GM06990 (cell line): ENCODE measurements at regions not wholly inside any gene's neighbourhood (a gene's known extent, or its start where the extent isn't known, plus 50 kb on each side); places are given as distances from the start of the nearest gene placed in this dataset.

Source experiments
- DNase-seq: peaks from one replicate; pipeline ENCODE4 v3.0.0-alpha.2; 2011; ENCODE audit not compliant: insufficient read length; ENCODE audit errors: extremely low read depth
- H3K27me3 ChIP-seq: replicated peaks from 2 replicates; pipeline ENCODE4 v1.6.0; 2011; ENCODE audit warnings: low read length; ENCODE audit not compliant: control insufficient read depth, insufficient read depth
- H3K36me3 ChIP-seq: 2 replicates; pipeline ENCODE4 v1.5.1; 2011; ENCODE audit warnings: low read length; ENCODE audit not compliant: control insufficient read depth, insufficient read depth
- H3K4me3 ChIP-seq: replicated peaks from 2 replicates; pipeline ENCODE4 v1.5.1; 2011; ENCODE audit warnings: low read depth, mild to moderate bottlenecking, control low read depth, low read length
- CTCF ChIP-seq: IDR thresholded peaks from 2 replicates; pipeline ENCODE4 v1.5.1; 2011; ENCODE audit warnings: low read length, control low read depth, mild to moderate bottlenecking, inconsistent platforms; ENCODE audit not compliant: insufficient read depth, poor library complexity, severe bottlenecking

GRCh38 chr15:53833134-53833624 lies 73.7 kb upstream of the WDR72 start:
- Histone ChIP-seq H3K27me3 (no peaks in the 10 kb centered on the region), H3K4me3 (no peak overlapping the region), H3K36me3 (no peaks in the 10 kb centered on the region)
- DNase-seq = no peak
- TF ChIP-seq CTCF = no peak

DNA sequence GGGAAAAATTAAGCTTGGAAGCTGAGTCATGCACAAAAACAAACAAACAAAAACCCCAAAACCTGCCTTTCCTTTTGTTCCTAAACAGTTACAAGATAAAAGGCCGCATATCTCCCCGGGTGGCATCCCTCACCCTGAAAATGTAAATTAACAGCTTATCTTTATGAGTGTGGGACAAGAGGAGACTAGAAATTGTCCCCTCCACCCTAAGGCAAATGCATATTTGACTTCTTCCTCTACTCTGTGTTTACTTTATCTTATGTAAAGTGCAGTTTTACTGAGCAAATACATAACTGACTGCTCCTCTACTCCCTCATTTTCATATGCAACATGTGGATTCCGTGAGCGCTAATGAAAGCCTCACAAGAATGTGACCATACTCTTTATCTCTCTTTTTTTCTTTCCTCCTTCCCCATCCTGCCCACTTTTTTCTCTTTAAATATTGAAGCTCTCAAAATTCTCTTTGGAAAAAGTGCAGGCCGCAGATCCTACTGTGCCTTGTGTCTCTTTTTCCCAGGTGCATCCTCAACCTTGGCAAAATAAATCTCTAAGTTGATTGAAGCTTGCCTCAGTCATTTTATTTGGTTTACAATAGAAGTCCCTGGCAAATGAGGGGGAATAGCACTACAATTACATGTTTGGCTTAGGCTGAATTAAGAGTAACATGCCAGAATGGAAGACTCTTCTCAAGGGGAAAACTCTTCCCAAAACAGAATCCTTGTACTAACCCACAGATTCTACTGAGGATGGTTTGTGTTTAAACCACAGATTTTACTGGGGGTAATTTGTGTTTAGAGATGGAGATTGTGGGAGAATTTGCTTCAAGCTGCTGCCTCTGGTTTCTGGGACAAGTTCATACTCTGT lies 72.7 kb upstream of the WDR72 start:
- no peaks in the 10 kb centered on the region for H3K36me3 ChIP-seq
- no peak for DNase-seq

DNA sequence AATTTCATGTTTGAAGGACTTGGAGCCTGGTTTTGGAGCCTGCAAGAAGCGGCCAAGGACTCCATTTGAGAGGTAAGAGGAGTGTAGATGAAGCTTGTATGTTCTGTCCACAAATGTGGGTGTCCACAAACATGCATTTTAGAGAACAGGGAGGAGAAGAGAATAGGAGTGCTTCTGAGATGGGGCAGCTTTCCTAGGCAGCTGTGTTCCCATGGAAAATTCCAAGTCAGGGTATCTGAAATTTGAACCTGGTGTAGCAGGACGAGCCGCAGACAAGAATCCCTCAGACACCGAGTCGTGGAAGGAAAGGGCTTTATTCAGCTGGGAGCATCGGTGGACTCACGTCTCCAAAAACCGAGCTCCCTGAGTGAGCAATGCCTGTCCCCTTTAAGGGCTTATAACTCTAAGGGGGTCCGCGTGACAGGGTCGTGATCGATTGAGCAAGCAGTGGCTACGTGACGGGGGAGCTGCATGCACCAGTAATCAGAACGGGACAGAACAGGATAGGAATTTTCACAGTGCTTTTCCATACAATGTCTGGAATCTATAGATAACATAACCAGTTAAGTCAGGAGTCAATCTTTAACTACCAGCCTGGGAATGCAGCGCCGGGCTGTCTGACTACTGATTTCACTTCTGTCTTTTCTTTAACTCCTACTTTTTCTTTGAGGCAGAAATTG lies 71.4 kb upstream of the WDR72 start:
- no peak for DNase-seq
- H3K4me3 ChIP-seq = no peak overlapping the region
- H3K36me3 ChIP-seq = no peaks in the 10 kb centered on the region
- no peak for TF ChIP-seq CTCF
- no peaks in the 10 kb centered on the region for H3K27me3 ChIP-seq

More for the DNA sequence above, 72.7 kb upstream of the WDR72 start:
- Histone ChIP-seq H3K27me3 (no peaks in the 10 kb centered on the region), H3K4me3 (no peak overlapping the region)
- no peak for TF ChIP-seq CTCF

DNA sequence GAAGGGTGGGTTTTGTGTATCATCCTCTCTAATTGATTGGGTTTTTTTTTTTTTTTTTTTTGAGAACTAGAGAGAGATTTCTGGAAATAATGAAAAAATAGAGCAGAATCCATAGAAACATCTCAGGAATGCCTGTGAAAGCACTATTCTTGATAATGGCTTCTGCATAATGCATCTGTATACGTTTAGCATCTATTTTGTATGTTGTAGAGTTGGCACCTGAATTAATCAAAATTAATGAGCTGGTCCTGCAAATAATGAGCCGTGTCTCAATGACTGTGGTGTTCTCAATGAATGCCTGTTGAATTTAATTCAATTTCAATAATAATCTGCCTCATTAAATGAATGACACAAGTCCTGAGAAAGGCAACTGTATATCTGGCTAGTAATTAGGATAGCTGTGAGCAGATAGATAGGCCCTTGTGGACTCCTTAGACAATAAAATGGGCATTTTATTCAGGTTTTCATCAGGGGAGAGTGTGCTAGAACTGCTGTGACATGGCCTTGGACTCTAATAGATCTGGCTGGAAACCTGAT lies 70.5 kb upstream of the WDR72 start:
- H3K4me3 ChIP-seq = no peak overlapping the region
- no peaks in the 10 kb centered on the region for H3K36me3 ChIP-seq
- TF ChIP-seq CTCF = no peak
- no peaks in the 10 kb centered on the region for H3K27me3 ChIP-seq
- no peak for DNase-seq

- H3K36me3 ChIP-seq = no peaks in the 10 kb centered on the region
- no peaks in the 10 kb centered on the region for H3K27me3 ChIP-seq
- no peak overlapping the region for H3K4me3 ChIP-seq
- TF ChIP-seq CTCF = no peak
- no peak for DNase-seq
Measured at GRCh38 chr15:53829471-53829870, 70.0 kb upstream of the WDR72 start.
